AG08396 (cell line): ENCODE measurements at regions not wholly inside any gene's neighbourhood (a gene's known extent, or its start where the extent isn't known, plus 50 kb on each side); places are given as distances from the start of the nearest gene placed in this dataset.
"Not testable (repeated sequence)": the region's sequence is repeated elsewhere in the genome, so short reads cannot be mapped to it uniquely, and the experiment has no call there.

ENCODE experiments used
- DNase-seq: peaks from one replicate; pipeline ENCODE4 v3.0.0; 2012; ENCODE audit warnings: low spot score, mixed read lengths

- DNase-seq, result not testable (repeated sequence)
Measured at GRCh38 chr7:55702831-55703230, 130.5 kb upstream of the VOPP1 start.

- not testable (repeated sequence) for DNase-seq
Measured at GRCh38 chr7:55699450-55699842, 127.1 kb upstream of the VOPP1 start.

- not testable (repeated sequence) for DNase-seq
Measured at GRCh38 chr7:55698607-55699449, 126.5 kb upstream of the VOPP1 start.

- not testable (repeated sequence) for DNase-seq
Measured at GRCh38 chr7:55695893-55696701, 123.8 kb upstream of the VOPP1 start.

GRCh38 chr7:55694484-55694883 is 122.2 kb upstream of the VOPP1 start:
- not testable (repeated sequence) for DNase-seq

GRCh38 chr7:55688684-55689681 is 116.7 kb upstream of the VOPP1 start:
- not testable (repeated sequence) for DNase-seq

GRCh38 chr7:55688261-55688660 is 116.0 kb upstream of the VOPP1 start:
- DNase-seq, result not testable (repeated sequence)

- not testable (repeated sequence) for DNase-seq
Measured at GRCh38 chr7:55687252-55687651, 115.0 kb upstream of the VOPP1 start.

GRCh38 chr7:55686771-55687170 is 114.5 kb upstream of the VOPP1 start:
- DNase-seq, result not testable (repeated sequence)

GRCh38 chr7:55683501-55683900 is 111.2 kb upstream of the VOPP1 start:
- not testable (repeated sequence) for DNase-seq

- DNase-seq, result not testable (repeated sequence)
Measured at GRCh38 chr7:55675589-55675988, 103.3 kb upstream of the VOPP1 start.

- DNase-seq, result not testable (repeated sequence)
Measured at GRCh38 chr7:55673525-55673924, 101.2 kb upstream of the VOPP1 start.

GRCh38 chr7:55672084-55672483 is 99.8 kb upstream of the VOPP1 start:
- not testable (repeated sequence) for DNase-seq

GRCh38 chr7:55657654-55658053 is 85.4 kb upstream of the VOPP1 start:
- no peak for DNase-seq

GRCh38 chr7:55651057-55651456 is 78.8 kb upstream of the VOPP1 start:
- no peak for DNase-seq

GRCh38 chr7:55649238-55649637 is 76.9 kb upstream of the VOPP1 start:
- DNase-seq, result no peak

- no peak for DNase-seq
Measured at GRCh38 chr7:55644567-55644966, 72.3 kb upstream of the VOPP1 start.

GRCh38 chr7:55642266-55642665 is 70.0 kb upstream of the VOPP1 start:
- no peak for DNase-seq

- DNase-seq, result no peak
Measured at GRCh38 chr7:55641811-55642210, 69.5 kb upstream of the VOPP1 start.

GRCh38 chr7:55641273-55641691 is 69.0 kb upstream of the VOPP1 start:
- DNase-seq, result peak; percentile 61

GRCh38 chr7:55639640-55640039 is 67.3 kb upstream of the VOPP1 start:
- DNase-seq, result no peak
